Spleen (tissue), 7 donors: ENCODE measurements at regions not wholly inside any gene's neighbourhood (a gene's known extent, or its start where the extent isn't known, plus 50 kb on each side); places are given as distances from the start of the nearest gene placed in this dataset.

Source experiments
- CTCF ChIP-seq, 11 experiments: fragments of 200-600 bp in 7 of 11; fragments of 450-650 bp in 4 of 11; sonication (generic) in 4 of 11; IDR thresholded peaks in 8 of 11; conservative IDR thresholded peaks in 3 of 11; 1 replicate in 7 of 11; 2 replicates in 4 of 11; pipeline versions ENCODE4 v1.4.0 to v1.8.0; 2016 to 2021; ENCODE audit warnings: antibody characterized with exemption in 11 of 11, inconsistent platforms in 4 of 11, mild to moderate bottlenecking in 1 of 11
- POLR2AphosphoS5 ChIP-seq, 3 donors: sonication (generic); formaldehyde crosslinking; IDR thresholded peaks; one replicate each; pipeline ENCODE4 v1.5.1; 2017; ENCODE audit warnings: antibody characterized with exemption in 3 of 3
- donor health status: DM: no; HTN: no; CAD: no; lungs with moderate emphysema.
- donor health status: DM: no; HTN: no; CAD: no.
- donor health status: DM: no; HTN: no; CAD: no.

GRCh38 chr13:83414393-83414792 lies 467.9 kb downstream of the SLITRK1 start:
- TF ChIP-seq CTCF (IDR thresholded peaks at IDR 0.05 in 8 of 11, conservative IDR thresholded peaks at IDR 0.05 in 3 of 11): no peak
- TF ChIP-seq POLR2AphosphoS5 (IDR thresholded peaks at IDR 0.05): no peak
